GM21576 (cell line): ENCODE measurements at regions not wholly inside any gene's neighbourhood (a gene's known extent, or its start where the extent isn't known, plus 50 kb on each side); places are given as distances from the start of the nearest gene placed in this dataset.
"Not testable (repeated sequence)": the region's sequence is repeated elsewhere in the genome, so short reads cannot be mapped to it uniquely, and the experiment has no call there.

Experiments
- ATAC-seq: cut with Tn5 transposase; IDR thresholded peaks from one replicate; pipeline ENCODE4 v1.9.1; 2021; ENCODE audit warnings: mild to moderate bottlenecking, moderate library complexity; ENCODE audit not compliant: unreplicated experiment

DNA sequence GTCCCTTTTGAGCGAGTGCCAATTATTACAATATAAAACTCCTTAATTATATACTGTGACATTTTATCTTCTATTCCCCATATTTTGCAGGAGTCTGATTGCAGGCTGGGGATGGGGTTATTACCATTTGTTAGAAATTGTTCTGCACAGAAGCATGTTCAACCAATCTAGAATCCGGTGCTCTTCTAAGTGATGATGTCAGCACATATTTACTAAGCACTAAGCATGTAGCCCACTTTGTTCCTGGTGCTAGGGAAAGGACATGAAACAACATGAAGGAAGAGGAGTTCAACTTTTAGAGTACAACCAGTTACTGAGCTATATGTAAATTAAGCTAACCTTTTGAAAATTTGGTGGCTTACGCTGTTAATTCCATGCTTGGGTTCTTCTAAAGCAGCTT is 52.8 kb upstream of the IL1RAPL2 start:
- ATAC-seq, result no peak

DNA sequence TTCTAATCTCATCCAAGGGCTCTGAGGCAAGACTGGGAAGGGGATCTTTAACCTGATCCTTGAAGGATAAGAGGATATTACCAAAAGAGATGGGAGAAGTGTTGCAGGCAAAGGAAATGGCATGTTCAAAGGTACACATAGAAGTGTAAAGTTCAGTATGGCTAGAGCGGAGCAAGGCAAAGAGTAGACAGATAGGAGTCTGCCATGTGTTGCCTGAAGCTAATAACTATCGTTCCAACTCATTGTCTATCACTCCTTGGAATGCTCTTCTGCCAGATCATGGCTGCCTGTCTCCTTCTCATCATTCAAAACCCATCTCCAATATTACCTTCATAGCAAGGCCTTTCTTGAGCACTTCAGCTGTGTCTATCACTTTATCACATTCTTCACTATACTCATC is 55.2 kb upstream of the IL1RAPL2 start:
- no peak for ATAC-seq

DNA sequence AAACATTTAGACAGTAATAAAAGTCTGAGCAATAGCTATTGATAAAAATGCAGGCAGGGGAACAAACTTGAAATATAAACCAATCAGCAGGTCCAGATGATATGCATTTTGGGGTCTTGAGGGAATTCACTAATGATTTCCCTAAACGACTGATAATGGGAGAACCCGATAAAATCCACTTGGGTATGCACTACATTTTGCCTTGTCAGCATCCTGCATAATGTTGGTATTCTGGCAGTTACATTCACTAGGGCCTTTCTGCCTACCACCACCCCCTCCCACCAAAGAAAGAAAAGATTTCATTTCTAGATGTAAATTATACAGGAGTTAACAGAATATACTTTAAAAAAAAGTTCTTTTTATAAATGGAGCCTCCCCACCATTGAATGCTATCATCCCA is 63.5 kb upstream of the IL1RAPL2 start:
- no peak for ATAC-seq

DNA sequence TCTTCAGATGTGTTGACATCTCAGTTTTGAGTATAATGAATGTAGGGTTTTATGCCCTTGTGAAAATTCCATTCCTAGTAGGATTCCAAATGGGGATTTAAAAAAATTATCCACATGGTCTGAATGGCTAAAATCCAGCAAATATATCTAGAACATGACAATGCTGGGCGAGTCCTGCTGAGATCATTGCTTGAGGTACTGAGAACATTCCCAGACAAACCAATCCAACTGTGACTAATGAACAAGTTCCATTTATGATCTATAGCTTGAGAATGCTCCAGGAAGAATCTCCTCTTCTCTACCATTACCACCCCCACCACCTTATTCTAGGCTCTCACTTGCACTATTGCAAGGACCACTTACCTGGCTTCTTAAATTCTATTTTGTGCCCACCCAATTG is 77.2 kb upstream of the IL1RAPL2 start:
- no peak for ATAC-seq

DNA sequence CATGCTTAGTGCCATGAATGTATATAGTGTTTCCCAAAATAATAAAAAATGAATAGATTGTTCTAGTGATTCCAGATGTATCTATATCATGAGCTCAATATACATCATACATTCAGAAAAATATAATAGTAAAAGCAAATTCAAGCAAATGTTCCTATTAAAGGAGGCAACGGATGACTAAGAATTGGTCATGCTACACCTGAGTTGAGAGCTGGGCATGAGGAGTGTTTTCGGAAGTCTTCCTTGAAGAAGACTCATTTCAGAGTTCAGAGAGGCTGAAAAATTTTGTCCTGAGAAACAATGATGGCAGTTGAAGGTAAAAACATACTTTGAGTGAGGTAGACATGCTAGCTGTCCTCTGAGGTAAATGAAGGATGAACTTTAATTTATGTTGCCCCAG is 79.3 kb upstream of the IL1RAPL2 start:
- ATAC-seq, result no peak

DNA sequence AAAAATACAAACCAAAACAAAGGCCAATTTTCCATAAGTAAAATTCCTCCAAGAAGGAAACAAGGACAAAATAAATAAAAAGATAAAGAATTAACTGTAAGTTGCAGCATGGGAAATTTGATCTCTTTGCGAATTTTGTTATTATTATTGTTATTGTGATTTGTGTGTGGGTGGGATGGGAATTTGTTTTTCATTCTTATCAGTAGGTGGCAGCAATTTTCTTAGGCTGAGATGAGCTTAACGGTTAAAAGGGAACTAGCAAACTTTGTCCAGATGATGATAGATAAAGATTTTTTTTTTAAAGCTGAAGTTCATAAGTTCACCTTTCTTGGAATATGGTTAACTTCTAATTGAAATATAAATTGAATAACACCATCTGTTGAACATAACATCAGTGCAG is 83.2 kb upstream of the IL1RAPL2 start:
- ATAC-seq, result no peak

DNA sequence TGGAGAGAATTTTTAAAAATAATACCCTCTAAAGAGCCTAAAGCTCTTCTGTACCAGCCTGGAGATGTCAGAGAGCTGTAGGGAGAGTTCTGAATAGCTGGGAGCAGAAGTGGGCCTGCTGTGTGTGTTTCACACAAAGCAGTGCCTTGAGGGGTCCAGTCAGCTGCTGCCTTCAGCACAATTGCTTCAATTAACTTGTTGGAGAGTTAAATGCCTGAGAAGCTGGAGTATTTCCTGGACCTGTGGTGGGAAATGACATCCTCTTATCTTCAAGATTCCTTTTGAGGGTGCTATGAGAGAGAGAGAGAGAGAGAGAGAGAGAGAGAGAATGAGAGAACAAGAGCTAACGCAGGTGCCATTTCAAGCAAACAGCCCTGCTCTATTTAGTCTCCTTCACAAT is 96.2 kb upstream of the IL1RAPL2 start:
- ATAC-seq, result no peak

DNA sequence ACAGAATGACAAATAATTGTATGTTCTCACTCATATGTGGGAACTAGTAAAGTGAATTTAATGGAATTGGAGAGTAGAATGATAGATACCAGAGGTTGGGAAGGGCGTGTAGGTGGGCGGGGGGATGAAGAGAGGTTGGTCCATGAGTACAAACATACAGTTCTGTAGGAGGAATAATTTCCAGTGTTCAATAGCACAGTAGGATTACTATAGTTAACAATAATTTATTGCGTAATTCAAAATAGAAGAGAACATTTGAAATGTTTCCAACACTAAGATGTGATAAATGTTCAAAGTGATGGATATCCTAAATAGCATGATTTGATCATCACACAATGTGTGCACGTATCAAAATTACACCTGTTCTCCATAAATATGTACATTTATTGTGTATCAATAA is 106.2 kb upstream of the IL1RAPL2 start:
- no peak for ATAC-seq

DNA sequence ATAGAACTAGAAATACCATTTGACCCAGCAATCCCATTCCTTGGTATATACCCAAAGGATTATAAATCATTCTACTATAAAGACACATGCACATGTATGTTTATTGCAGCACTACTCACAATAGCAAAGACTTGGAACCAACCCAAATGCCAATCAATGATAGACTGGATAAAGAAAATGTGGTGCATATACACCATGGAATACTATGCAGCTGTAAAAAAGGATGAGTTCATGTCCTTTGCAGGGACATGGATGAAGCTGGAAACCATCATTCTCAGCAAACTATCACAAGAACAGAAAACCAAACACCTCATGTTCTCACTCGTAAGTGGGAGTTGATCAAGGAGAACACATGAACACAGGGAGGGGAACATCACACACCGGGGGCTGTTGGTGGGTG is 108.9 kb upstream of the IL1RAPL2 start:
- ATAC-seq, result not testable (repeated sequence)

DNA sequence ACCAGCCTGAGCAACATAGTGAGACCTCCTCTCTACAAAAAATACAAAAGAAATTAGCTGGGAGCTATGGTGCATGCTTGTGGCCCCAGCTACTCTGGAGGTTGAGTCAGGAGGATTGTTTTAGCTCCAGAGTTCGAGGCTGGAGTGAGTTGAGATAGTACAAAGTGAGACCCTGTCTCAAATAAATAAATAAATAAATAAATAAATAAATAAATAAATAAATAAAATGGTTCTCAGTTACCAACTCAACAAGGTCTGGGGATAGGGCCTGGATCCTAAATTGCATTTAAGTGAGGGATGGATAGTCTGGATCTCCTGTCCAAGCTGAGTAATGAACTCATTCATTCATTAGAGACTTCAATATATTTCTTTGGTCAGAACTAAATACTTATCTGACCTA is 115.7 kb upstream of the IL1RAPL2 start:
- ATAC-seq, result no peak

DNA sequence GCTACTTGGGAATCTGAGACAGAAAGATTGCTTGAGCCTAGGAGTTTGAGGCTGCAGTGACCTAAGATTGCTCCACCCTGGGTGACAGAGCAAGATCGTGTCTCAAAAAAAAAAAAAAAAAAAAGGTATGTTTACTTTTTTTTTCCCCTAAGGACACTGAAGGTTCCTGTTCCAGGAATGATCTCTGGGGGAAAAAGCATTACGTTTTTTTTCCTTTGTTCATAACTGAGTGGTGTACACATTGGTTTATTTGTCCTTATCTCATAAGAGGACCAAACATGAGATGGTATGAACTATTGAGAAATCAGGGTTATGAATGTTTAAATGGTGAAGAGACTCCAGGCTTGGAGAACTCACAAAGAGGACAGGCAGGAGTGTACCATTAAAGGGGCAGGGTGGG is 120.4 kb upstream of the IL1RAPL2 start:
- ATAC-seq, result no peak

DNA sequence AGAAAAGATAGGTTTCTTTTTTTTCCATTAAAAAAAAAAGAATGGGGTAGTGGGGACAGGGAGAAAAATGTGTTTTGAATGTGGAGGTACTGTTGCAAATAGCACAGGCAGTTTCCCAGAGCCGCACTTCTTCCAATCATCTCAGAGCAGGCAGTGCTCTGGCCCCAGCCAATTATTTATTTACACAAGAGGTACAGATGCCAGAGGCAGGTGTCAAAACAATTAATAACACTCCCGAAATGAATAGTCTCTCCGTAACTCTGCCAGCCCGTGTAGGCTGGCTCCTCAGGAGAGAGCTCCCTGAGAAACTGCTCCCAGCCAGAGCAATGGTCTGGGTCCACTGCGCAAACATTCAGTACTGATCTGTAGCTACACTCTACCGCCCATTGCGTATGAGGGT is 130.8 kb upstream of the IL1RAPL2 start:
- ATAC-seq, result no peak

DNA sequence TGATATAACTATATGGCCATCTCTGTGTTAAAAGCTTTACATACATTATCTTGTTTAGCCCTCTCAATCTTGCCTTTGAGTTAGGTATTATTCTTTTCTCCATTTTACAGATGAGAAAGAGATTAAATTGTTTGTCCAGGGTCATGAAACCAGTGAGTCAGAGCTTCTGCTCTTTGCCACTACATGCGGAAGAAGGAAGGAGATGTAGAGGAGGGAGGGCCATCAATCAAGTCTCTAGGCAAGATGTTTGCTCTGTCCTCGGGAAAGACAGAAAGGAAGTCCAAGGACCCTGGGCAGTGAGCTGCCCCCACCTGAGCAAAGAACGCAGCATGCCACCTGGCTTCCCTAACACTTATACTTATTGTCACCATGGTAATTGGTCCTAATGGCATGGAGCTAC is 133.7 kb upstream of the IL1RAPL2 start:
- ATAC-seq, result no peak

DNA sequence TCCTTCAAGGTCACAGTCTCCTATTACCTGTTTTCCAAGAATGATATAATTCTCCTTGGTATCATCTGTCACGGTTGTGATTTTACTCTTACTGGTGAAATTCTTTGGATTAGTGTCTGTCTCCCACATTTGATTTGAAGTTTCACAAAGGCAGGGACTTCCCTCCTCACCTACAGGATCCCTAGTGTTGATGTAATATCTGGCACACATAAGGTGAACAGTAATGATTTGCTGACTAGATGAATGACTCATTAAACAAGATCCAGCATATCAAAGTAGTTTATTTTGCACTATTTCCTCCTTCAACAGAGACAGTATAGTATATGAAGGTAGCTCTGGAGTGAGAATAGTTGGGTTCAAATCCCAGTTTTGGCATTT is 135.3 kb upstream of the IL1RAPL2 start:
- ATAC-seq, result no peak

DNA sequence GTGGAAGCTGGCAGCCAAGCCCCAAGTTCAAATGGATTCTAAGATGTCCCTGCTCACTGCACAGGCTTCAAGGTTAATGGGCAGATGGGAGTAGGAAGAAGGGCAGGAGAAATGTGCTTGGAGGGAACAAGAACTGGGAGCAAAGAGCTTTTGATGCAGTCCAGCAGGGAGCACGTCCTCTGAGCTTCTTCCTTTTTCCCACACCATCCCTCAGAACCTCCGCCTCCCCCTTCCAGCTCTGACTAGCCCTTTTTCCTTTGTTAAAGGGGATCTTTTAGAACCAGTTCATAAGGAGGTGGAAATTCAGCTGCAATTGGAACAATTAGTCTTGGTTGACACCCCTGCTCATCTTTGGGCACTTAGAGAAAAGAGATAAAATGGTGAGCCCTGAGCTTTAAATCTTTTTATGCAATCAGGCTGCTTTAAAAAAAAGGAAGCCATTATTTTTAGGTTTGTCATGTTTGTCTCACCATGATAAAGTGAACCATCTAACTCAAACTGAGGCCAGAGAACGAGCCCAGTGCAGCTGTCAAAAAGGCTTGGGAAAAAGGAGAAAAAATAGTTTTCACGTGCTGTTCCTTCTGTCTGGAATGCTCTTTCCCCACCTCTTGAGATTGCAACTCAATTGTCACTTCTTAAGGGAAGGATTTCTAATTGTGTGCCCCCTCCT is 135.8 kb upstream of the IL1RAPL2 start:
- ATAC-seq, result no peak

DNA sequence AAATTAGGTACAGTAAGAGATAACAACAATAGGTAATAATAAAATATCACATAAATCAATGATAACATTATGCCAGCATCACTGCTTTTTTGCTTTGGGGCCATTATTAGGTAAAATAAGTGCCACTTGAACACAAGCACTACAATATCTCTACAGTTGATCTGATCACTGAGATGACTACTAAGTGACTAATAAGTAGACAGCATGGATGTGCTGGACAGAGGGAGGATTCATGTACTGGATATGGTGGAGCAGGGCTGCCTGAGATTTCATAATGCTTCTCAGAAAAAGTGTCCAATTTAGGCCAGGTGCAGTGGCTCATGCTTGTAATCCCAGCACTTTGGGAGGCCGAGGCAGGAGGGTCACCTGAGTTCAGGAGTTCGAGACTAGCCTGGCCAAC is 137.8 kb upstream of the IL1RAPL2 start:
- ATAC-seq, result no peak

DNA sequence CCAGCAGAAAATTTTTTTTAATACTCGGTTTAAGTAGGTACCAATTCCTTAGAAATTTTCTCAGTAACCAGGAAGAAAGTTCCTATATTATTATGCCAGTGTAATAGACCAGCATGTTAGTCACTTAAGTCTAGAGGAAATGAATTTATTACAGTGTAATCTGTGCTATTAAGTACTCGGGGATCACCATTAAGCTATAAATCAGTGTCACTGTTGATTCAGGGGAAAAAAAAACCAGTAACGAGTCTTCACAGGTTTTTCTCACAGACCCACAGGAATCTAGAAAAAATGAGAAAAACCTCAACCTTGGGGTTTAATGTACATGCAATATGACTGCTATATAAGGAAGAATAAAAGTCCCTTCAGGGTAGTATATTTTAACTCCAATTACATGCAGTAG is 138.3 kb upstream of the IL1RAPL2 start:
- no peak for ATAC-seq

DNA sequence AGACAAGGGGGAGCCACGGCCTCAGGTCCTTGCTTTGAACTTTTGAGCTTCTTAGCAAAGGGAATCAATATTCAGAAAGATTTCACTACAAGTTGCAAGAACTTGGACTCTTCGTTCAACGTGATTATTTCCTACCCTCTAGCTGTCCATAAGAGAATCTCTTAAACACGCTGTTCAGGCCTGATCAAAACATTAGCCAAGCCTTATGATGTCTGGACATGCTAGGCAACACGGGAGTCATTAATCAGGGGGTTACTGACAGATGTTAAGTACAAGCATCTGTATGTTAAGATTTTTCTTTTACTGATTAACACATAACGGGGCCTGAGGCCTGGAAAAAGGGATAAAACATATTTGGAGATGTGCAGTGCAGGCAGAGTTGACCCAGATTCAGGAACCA is 138.9 kb upstream of the IL1RAPL2 start:
- ATAC-seq, result no peak

DNA sequence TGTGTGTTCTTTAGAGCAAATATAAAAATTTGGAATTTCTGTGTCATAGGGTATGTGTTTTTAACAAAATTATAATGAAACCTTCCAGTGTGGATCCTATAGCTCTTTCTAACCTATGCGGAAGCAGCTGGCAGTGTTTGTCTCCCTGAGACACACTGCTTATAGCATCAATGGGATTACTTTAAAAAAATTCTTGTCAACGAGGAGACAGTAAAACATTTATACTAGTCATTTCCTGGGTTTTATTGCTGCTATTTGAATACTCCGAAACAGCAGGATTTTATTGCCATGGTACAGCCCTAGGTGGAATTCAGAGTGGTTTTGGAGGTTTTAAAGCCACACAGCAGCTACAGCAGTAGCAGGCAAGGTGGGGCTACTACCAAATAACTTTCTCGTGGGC is 145.1 kb upstream of the IL1RAPL2 start:
- no peak for ATAC-seq

DNA sequence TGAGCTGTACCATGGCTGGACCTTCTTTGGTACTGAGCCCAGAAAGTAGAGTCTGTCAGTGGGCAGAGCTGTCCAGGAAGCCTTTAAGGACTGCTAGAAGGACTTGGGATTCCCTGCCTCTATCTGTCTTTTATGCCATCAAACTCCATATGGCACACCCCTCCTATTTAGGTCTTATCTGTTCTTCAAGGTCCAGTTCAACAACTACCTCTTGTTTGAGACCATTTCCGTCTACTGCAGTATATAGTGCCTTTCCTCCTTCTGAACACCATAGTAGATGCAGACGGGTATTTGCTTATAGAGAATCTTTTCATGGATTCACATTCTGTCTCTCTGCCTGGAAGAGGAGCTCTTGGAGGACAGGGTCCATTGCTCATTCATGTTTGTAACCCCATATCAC is 146.1 kb upstream of the IL1RAPL2 start:
- no peak for ATAC-seq

DNA sequence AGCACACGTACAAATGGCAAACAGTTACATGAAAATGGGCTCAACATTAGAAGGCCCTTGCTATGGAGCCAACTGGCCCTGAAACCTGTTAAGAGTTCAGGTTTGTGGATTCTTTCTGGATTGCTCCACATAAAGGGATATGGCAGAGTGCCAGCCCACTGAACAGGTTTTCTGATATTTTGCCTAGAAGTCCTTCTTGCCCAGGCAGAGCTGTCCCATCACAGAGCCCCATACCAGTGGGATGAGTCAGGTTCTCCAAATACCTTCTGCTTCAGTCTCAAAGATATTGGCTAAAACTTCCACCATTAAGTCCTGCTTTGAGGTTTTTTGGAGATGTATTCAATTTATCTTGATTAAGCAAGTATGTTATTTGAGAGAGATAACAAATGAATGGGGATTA is 146.8 kb upstream of the IL1RAPL2 start:
- ATAC-seq, result no peak

DNA sequence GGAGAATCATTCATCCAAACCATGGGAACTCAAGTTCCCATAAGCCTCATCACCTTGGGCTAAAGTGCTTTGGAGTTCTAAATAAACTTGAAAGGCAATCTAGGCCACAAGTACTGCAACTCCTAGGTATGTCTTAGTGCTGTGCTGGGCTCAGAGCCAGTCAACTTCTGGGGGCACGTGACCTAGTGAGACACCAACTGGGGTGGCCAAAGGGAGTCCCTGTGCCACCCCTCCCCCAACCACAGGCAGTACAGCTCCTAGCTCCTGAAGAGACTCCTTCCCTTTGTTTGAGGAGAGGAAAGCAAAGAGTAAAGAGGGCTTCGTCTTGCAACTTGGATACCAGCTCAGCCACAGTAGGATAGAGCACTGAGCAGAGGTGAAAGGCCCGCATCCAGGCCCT is 154.2 kb upstream of the IL1RAPL2 start:
- no peak for ATAC-seq

DNA sequence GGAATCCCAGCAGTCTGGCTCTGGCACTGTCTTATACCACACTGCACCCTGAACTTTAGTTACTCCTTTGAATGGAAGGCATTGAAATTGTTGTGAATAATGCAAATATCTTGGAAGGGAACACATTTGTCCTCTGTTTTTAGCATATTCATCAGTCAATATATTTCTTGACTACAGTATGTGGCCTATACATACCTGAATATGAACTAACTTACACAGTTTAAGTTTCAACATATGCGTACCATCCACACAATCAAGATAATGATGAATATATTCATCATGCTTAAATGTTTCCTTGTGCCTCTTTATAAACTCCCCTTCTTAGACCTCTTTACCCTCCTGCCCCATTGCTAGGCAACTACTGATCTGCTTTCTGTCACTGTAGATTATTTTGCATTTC is 145.7 kb upstream of the ESX1 start:
- no peak for ATAC-seq

DNA sequence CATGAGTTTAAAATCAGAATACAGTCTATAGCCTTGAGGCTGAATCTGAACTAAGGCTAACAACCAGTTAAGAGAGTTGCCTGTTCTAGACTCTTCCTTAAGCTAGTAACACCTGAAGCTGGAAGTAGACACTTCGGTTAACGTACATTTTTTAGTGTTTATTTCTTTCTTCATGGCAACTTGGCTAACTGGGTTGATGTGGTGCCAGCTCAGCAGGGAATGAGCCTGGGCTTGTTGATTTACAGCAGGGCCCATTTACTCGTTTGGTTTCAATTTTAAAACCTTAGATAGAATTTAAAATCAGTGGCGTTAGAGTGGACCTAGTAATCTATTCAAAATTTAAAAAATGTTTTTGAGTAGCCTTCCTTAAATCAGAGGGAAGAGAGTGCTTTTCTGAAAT is 137.6 kb upstream of the ESX1 start:
- ATAC-seq, result no peak
